ENCODE measurements at regions not wholly inside any gene's neighbourhood (a gene's known extent, or its start where the extent isn't known, plus 50 kb on each side); places are given as distances from the start of the nearest gene placed in this dataset.

- POLR2A ChIA-PET = no interaction called here
- no peak overlapping the region for H3K4me3 Mint-ChIP-seq
- no peaks in the 10 kb centered on the region for H3K27me3 Mint-ChIP-seq
- DNase-seq = no peak
- CTCF ChIA-PET = no interaction called here
- TF ChIP-seq CTCF (IDR thresholded peaks at IDR 0.05) = no peak
- ATAC-seq = no peak
- no peak overlapping the region for H3K27ac Mint-ChIP-seq
- H3K4me1 Mint-ChIP-seq (ENCODE audit: low read depth) = no peaks in the 10 kb centered on the region
- H3K36me3 Mint-ChIP-seq (ENCODE audit: low read depth) = no peaks in the 10 kb centered on the region
- H3K9me3 Mint-ChIP-seq = peaks cover 1% of the 10 kb centered on the region
- intact Hi-C loops (cut with micrococcal nuclease) = no loop called here
Measured at GRCh38 chr4:156692016-156692415, 279.6 kb downstream of the PDGFC start.

GRCh38 chr4:156690572-156690971 is 281.0 kb downstream of the PDGFC start:
- ChIA-PET POLR2A (no interaction called here), CTCF (no interaction called here)
- TF ChIP-seq CTCF (IDR thresholded peaks at IDR 0.05) = no peak
- Mint-ChIP-seq H3K9me3 (peaks cover 1% of the 10 kb centered on the region), H3K4me3 (no peak overlapping the region), H3K27ac (no peak overlapping the region), H3K4me1 (ENCODE audit: low read depth) (no peaks in the 10 kb centered on the region), H3K27me3 (no peaks in the 10 kb centered on the region), H3K36me3 (ENCODE audit: low read depth) (no peaks in the 10 kb centered on the region)
- intact Hi-C loops (cut with micrococcal nuclease) = no loop called here
- no peak for ATAC-seq
- DNase-seq = no peak

- ChIA-PET POLR2A (no interaction called here), CTCF (no interaction called here)
- no peaks in the 10 kb centered on the region for H3K4me1 Mint-ChIP-seq (ENCODE audit: low read depth)
- intact Hi-C loops (cut with micrococcal nuclease) = no loop called here
- no peaks in the 10 kb centered on the region for H3K27me3 Mint-ChIP-seq
- H3K9me3 Mint-ChIP-seq = no peaks in the 10 kb centered on the region
- no peak overlapping the region for H3K27ac Mint-ChIP-seq
- TF ChIP-seq CTCF (IDR thresholded peaks at IDR 0.05) = no peak
- ATAC-seq (no peak), DNase-seq (no peak)
- no peak overlapping the region for H3K4me3 Mint-ChIP-seq
- H3K36me3 Mint-ChIP-seq (ENCODE audit: low read depth) = no peaks in the 10 kb centered on the region
Measured at GRCh38 chr4:156686120-156686519, 285.5 kb downstream of the PDGFC start.

GRCh38 chr4:156685308-156685707 is 286.3 kb downstream of the PDGFC start:
- ChIA-PET CTCF (no interaction called here), POLR2A (no interaction called here)
- no peak overlapping the region for H3K27ac Mint-ChIP-seq
- no peaks in the 10 kb centered on the region for H3K4me1 Mint-ChIP-seq (ENCODE audit: low read depth)
- no peaks in the 10 kb centered on the region for H3K36me3 Mint-ChIP-seq (ENCODE audit: low read depth)
- intact Hi-C loops (cut with micrococcal nuclease) = no loop called here
- no peak overlapping the region for H3K4me3 Mint-ChIP-seq
- no peaks in the 10 kb centered on the region for H3K27me3 Mint-ChIP-seq
- H3K9me3 Mint-ChIP-seq = no peaks in the 10 kb centered on the region
- DNase-seq = no peak
- no peak for ATAC-seq
- no peak for TF ChIP-seq CTCF (IDR thresholded peaks at IDR 0.05)

GRCh38 chr4:156677656-156678055 is 293.9 kb downstream of the PDGFC start:
- Mint-ChIP-seq H3K27me3 (no peaks in the 10 kb centered on the region), H3K36me3 (ENCODE audit: low read depth) (no peaks in the 10 kb centered on the region), H3K9me3 (peaks cover 1% of the 10 kb centered on the region), H3K4me1 (ENCODE audit: low read depth) (no peaks in the 10 kb centered on the region), H3K27ac (no peak overlapping the region), H3K4me3 (no peak overlapping the region)
- intact Hi-C loops (cut with micrococcal nuclease) = no loop called here
- no peak for TF ChIP-seq CTCF (IDR thresholded peaks at IDR 0.05)
- DNase-seq (no peak), ATAC-seq (no peak)
- POLR2A ChIA-PET = no interaction called here
- CTCF ChIA-PET = no interaction called here

Measured in activated CD8-positive, alpha-beta T cell treated with anti-CD3 and anti-CD28 coated beads for 36 hours (primary cell).